HL-60 (cell line): ENCODE measurements at regions not wholly inside any gene's neighbourhood (a gene's known extent, or its start where the extent isn't known, plus 50 kb on each side); places are given as distances from the start of the nearest gene placed in this dataset.

Experiments used
- CTCF ChIP-seq: IDR thresholded peaks from one replicate; pipeline ENCODE4 v1.5.1; 2011; ENCODE audit warnings: low read length, control low read depth, inconsistent platforms; ENCODE audit not compliant: insufficient read depth
- GABPA ChIP-seq: IDR thresholded peaks from 2 replicates; pipeline ENCODE4 v1.6.1; 2012; ENCODE audit warnings: low read depth
- POLR2AphosphoS5 ChIP-seq: IDR thresholded peaks from 2 replicates; pipeline ENCODE4 v1.6.1; 2012; ENCODE audit warnings: low read depth
- REST ChIP-seq: IDR thresholded peaks from 2 replicates; pipeline ENCODE4 v1.6.1; 2012; ENCODE audit warnings: low read depth; ENCODE audit not compliant: insufficient replicate concordance
- SPI1 ChIP-seq: IDR thresholded peaks from 2 replicates; pipeline ENCODE4 v1.6.1; 2012; ENCODE audit warnings: low read depth, mild to moderate bottlenecking, borderline replicate concordance

- TF ChIP-seq CTCF (no peak), GABPA (no peak), REST (no peak), POLR2AphosphoS5 (no peak), SPI1 (no peak)
Observed at GRCh38 chr20:4469910-4470309, 216.3 kb upstream of the PRNP start.
